SU-DHL-6 (cell line): ENCODE measurements at regions not wholly inside any gene's neighbourhood (a gene's known extent, or its start where the extent isn't known, plus 50 kb on each side); places are given as distances from the start of the nearest gene placed in this dataset.

Experiments
- H2AFZ ChIP-seq: fragments of 200-600 bp; sonication (generic); 2 replicates; pipeline ENCODE4 v1.6.1; 2014; ENCODE audit warnings: low read depth, mild to moderate bottlenecking, moderate library complexity, mixed read lengths, antibody characterized with exemption, low read length; ENCODE audit not compliant: severe bottlenecking
- H3F3A ChIP-seq: fragments of 200-600 bp; shearing (Covaris generic); 2 replicates; pipeline ENCODE4 v1.6.0; 2016; ENCODE audit warnings: antibody characterized with exemption, mild to moderate bottlenecking; ENCODE audit not compliant: insufficient read depth
- H3K27ac ChIP-seq: fragments of 200-600 bp; sonication (generic); 2 replicates; pipeline ENCODE4 v1.5.1; 2016; ENCODE audit warnings: low read depth, mild to moderate bottlenecking, low read length, moderate library complexity, mixed read lengths
- H3K27me3 ChIP-seq: fragments of 200-600 bp; sonication (generic), shearing (Covaris generic); 2 replicates; pipeline ENCODE4 v1.6.0; 2014; ENCODE audit warnings: mild to moderate bottlenecking, low read length
- H3K36me3 ChIP-seq: fragments of 200-600 bp; sonication (generic); 2 replicates; pipeline ENCODE4 v1.6.1; 2014; ENCODE audit warnings: mild to moderate bottlenecking, low read length, mixed read lengths
- H3K4me2 ChIP-seq: fragments of 300-600, 200-600 bp; shearing (Covaris generic), sonication (generic); 2 replicates; pipeline ENCODE4 v1.6.0; 2014; ENCODE audit warnings: low read length, low read depth, mild to moderate bottlenecking; ENCODE audit not compliant: poor library complexity, severe bottlenecking
- H3K4me3 ChIP-seq: fragments of 200-600 bp; sonication (generic); 2 replicates; pipeline ENCODE4 v1.5.1; 2014; ENCODE audit warnings: antibody characterized with exemption, low read length, mild to moderate bottlenecking, mixed read lengths; ENCODE audit not compliant: insufficient read depth, poor library complexity, severe bottlenecking
- H3K79me2 ChIP-seq: fragments of 200-600 bp; sonication (generic); 2 replicates; pipeline ENCODE4 v1.6.1; 2014; ENCODE audit warnings: mild to moderate bottlenecking, low read length, moderate library complexity; ENCODE audit not compliant: insufficient read depth
- H3K9ac ChIP-seq: fragments of 200-600 bp; sonication (generic); 2 replicates; pipeline ENCODE4 v1.7.0; 2014; ENCODE audit warnings: mild to moderate bottlenecking, low read length
- H3K9me2 ChIP-seq: fragments of 200-600 bp; sonication (generic); replicated peaks from 2 replicates; pipeline ENCODE4 v1.6.1; 2014; ENCODE audit warnings: low read length; ENCODE audit not compliant: insufficient read depth
- H3K9me3 ChIP-seq: fragments of 200-600 bp; sonication (generic); 2 replicates; pipeline ENCODE4 v1.6.1; 2014; ENCODE audit warnings: low read length, mixed read lengths; ENCODE audit not compliant: insufficient read depth
- H4K20me1 ChIP-seq: fragments of 200-600 bp; sonication (generic); 2 replicates; pipeline ENCODE4 v1.6.1; 2014; ENCODE audit warnings: low read depth, mild to moderate bottlenecking, antibody characterized with exemption, low read length, moderate library complexity, mixed read lengths
- EZH2phosphoT487 ChIP-seq: fragments of 200-600 bp; sonication (generic), shearing (Covaris generic); conservative IDR thresholded peaks from 2 replicates; pipeline ENCODE4 v1.6.1; 2018; ENCODE audit warnings: mild to moderate bottlenecking, antibody characterized with exemption, low read length, moderate library complexity, mixed read lengths
- TF ChIP-seq, protein P1 (sequence below): fragments of 200-600 bp; sonication (generic); IDR thresholded peaks from one replicate; pipeline ENCODE4 v1.5.1; 2017; ENCODE audit warnings: antibody characterized with exemption, mild to moderate bottlenecking, low read length, moderate library complexity; ENCODE audit not compliant: insufficient read depth, poor library complexity, severe bottlenecking

DNA sequence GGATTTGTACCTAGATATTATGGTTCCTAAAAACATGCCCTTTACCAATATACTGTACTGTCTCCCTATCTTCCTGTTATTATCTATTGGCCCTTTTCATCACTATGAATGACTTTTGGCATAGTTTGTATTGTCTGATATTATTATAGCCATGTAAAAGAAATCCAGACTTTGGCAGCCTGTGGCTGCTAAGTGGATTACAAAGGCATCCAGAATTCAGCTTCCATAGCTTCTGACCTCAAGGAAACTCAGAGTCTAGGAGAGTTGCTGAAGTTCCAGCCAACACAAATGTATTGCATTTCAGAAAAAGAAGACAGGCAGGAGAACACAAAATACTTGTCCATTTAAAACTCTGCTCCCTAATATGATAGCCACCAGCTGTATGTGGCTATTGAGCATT lies 319.2 kb upstream of the MPDZ start:
- Histone ChIP-seq H4K20me1 (no peaks in the 10 kb centered on the region), H3K27ac (no peak overlapping the region), H3K36me3 (no peaks in the 10 kb centered on the region), H3K79me2 (no peaks in the 10 kb centered on the region), H2AFZ (no peak overlapping the region), H3F3A (no peaks in the 10 kb centered on the region), H3K4me2 (no peak overlapping the region), H3K27me3 (no peaks in the 10 kb centered on the region), H3K4me3 (no peak overlapping the region), H3K9me3 (no peaks in the 10 kb centered on the region), H3K9ac (no peak overlapping the region), H3K9me2 (no peaks in the 10 kb centered on the region)
- TF ChIP-seq, protein P1, sequence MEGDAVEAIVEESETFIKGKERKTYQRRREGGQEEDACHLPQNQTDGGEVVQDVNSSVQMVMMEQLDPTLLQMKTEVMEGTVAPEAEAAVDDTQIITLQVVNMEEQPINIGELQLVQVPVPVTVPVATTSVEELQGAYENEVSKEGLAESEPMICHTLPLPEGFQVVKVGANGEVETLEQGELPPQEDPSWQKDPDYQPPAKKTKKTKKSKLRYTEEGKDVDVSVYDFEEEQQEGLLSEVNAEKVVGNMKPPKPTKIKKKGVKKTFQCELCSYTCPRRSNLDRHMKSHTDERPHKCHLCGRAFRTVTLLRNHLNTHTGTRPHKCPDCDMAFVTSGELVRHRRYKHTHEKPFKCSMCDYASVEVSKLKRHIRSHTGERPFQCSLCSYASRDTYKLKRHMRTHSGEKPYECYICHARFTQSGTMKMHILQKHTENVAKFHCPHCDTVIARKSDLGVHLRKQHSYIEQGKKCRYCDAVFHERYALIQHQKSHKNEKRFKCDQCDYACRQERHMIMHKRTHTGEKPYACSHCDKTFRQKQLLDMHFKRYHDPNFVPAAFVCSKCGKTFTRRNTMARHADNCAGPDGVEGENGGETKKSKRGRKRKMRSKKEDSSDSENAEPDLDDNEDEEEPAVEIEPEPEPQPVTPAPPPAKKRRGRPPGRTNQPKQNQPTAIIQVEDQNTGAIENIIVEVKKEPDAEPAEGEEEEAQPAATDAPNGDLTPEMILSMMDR: no peak
- no peak for TF ChIP-seq EZH2phosphoT487

DNA sequence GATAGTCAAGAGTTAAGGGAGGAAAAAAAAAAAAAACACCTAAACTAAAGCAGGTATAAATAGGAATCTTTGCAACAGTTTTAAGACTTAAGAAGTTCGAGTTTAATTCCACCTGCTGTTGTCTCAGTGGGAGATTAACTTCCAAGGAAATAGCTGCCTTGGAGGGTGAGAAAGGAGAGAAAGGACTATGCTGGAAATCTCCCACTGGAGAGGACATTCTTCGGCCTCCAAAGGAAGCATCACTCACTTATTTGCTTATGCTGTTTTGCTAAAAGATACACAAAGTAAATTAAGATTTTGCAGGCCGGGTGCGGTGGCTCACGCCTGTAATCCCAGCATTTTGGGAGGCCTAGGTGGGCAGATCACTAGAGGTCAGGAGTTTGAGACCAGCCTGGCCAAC lies 317.9 kb upstream of the MPDZ start:
- TF ChIP-seq, protein P1: no peak
- TF ChIP-seq EZH2phosphoT487: no peak
- no peak overlapping the region for H3K4me3 ChIP-seq
- H3K9me3 ChIP-seq: no peaks in the 10 kb centered on the region

DNA sequence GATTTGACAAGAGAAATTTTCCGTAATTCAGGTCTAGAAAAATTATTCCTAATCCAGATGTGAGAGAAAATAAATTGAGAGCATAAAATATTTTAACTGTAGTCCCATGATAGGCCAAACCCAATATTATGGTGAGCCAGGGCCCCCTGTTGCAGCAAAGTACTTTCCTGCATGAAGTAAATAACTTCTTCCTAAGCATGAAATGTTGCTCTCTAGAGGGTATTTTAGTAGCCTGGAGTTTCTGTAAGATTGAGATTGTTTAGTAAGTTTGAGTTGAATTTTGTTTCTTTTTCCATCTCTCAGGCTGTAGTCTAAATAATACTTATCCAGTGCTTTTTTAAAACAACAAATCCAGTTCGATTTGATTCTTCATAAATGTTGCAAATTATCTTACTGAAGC lies 317.5 kb upstream of the MPDZ start:
- H3K4me3 ChIP-seq: no peak overlapping the region
- TF ChIP-seq, protein P1: no peak
- TF ChIP-seq EZH2phosphoT487: no peak
- H3K9me2 ChIP-seq: no peaks in the 10 kb centered on the region
- no peak overlapping the region for H3K9ac ChIP-seq
- no peak overlapping the region for H3K4me2 ChIP-seq
- H2AFZ ChIP-seq: no peak overlapping the region
- no peaks in the 10 kb centered on the region for H3K36me3 ChIP-seq
- H3K27ac ChIP-seq: no peak overlapping the region
- no peaks in the 10 kb centered on the region for H3F3A ChIP-seq
- no peaks in the 10 kb centered on the region for H3K9me3 ChIP-seq
- H4K20me1 ChIP-seq: no peaks in the 10 kb centered on the region
- H3K27me3 ChIP-seq: no peaks in the 10 kb centered on the region
- no peaks in the 10 kb centered on the region for H3K79me2 ChIP-seq

More for the DNA sequence above, 317.9 kb upstream of the MPDZ start:
- H3F3A ChIP-seq: no peaks in the 10 kb centered on the region
- no peak overlapping the region for H2AFZ ChIP-seq
- H3K36me3 ChIP-seq: no peaks in the 10 kb centered on the region
- no peaks in the 10 kb centered on the region for H3K79me2 ChIP-seq
- no peak overlapping the region for H3K9ac ChIP-seq
- H3K27ac ChIP-seq: no peak overlapping the region
- H3K9me2 ChIP-seq: no peaks in the 10 kb centered on the region
- H4K20me1 ChIP-seq: no peaks in the 10 kb centered on the region
- no peaks in the 10 kb centered on the region for H3K27me3 ChIP-seq
- H3K4me2 ChIP-seq: no peak overlapping the region
